Activated naive CD4-positive, alpha-beta T cell treated with anti-CD3 and anti-CD28 coated beads, Interleukin-2, amount 50 U/mL, for 72 hours (primary cell): ENCODE measurements at regions not wholly inside any gene's neighbourhood (a gene's known extent, or its start where the extent isn't known, plus 50 kb on each side); places are given as distances from the start of the nearest gene placed in this dataset.
A peak's percentile ranks its signal among the peaks of the same experiment; 100 is the strongest.

Experiments
- ATAC-seq, 2 donors: fragments of 150-1000 bp; cut with Tn5 transposase; 2 replicates each; pipeline ENCODE4 v1.10.0; 2021; ENCODE audit warnings: mild to moderate bottlenecking in 2 of 2, moderate library complexity in 2 of 2
- DNase-seq, 2 donors: peaks; one replicate each; pipeline ENCODE4 v3.0.0; 2021 to 2022; ENCODE audit warnings: low spot score in 2 of 2
- H3K27ac Mint-ChIP-seq, 2 donors: one replicate each; pipeline ENCODE4 v1.8.0; 2022; ENCODE audit warnings: mild to moderate bottlenecking in 2 of 2, mixed read lengths in 2 of 2
- H3K36me3 Mint-ChIP-seq, 2 donors: one replicate each; pipeline ENCODE4 v1.8.0; 2022; ENCODE audit warnings: mixed read lengths in 2 of 2
- H3K9me3 Mint-ChIP-seq, 2 donors: one replicate each; pipeline ENCODE4 v1.8.0; 2022; ENCODE audit warnings: mixed read lengths in 2 of 2

DNA sequence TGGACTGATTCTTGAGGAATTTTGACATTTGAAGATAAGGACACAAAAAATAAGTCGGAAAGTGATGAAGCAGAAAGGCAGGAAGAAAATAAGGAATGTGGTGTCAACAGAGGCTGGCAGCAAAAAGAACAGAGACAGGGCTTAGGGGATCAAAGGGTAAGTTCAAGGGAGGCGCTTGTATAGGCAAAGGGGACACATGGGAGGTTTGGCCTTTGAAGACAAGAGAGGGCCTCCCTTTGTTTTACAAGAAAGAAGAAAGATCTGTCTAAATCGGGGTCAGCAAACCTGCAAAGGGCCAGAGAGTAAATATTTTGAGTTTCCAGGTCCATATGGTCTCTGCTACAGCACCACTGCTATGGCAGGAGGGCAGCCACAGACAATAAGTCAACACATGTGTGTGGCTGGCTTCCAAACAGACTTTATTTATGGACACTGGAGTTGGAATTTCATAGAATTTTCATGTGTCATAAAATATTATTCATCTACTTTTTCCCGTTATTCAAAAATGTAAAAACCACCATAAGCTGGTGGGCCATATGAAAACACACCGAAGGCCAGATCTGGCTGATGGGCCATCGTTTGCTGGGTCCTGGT is 112.0 kb upstream of the FBXL7 start:
- no peak for ATAC-seq
- peaks cover 11 to 17% of the 10 kb centered on the region in 2 donors for H3K9me3 Mint-ChIP-seq

DNA sequence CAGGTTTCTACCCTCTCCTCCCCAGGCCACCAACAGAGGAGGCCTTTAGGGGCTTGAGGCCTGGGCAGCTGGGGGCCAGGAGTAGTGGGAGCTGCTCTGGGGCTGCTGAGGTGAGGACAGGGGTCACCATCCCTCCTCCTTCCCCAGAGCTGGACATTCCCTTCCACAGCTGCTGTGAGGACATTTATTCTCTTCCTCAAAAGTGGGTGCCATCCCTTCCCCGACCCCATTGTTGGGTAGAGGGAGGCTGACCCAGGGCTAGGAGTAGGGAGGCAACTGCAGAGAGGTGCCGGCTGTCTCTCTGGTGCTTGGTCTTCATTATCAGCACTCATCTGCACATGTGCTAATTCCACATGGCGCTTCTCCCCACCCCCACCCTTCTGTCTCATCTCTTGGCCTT is 113.9 kb upstream of the FBXL7 start:
- ATAC-seq (no peak), DNase-seq (no peak)
- H3K27ac Mint-ChIP-seq: no peak overlapping the region
- peaks cover 11 to 17% of the 10 kb centered on the region in 2 donors for H3K9me3 Mint-ChIP-seq
- H3K36me3 Mint-ChIP-seq: no peaks in the 10 kb centered on the region

More for the DNA sequence above, 112.0 kb upstream of the FBXL7 start:
- Mint-ChIP-seq H3K27ac (no peak overlapping the region), H3K36me3 (no peaks in the 10 kb centered on the region)
- DNase-seq: no peak

DNA sequence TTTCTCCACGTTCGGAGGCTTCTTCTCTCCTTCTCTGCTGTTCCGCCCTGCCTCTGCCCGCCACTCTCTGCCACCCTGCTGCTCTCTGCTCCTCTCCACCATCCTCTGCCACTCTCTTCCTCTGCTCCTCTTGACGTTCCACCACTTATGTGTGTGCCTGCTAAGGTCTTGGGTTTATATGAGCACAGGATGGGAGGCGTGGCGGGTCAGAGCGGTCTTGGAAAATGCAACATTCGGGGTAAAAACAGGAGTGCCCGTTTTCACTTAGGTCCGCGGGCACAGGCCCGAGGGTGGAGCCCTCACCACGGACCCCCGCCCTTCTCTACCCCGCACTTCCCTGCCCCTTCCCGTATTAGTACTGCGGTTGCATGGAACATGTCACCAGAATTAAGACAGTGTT is 114.4 kb upstream of the FBXL7 start:
- no peak for DNase-seq
- Mint-ChIP-seq H3K27ac (no peak overlapping the region), H3K9me3 (peaks cover 11 to 17% of the 10 kb centered on the region in 2 donors), H3K36me3 (no peaks in the 10 kb centered on the region)
- no peak for ATAC-seq

DNA sequence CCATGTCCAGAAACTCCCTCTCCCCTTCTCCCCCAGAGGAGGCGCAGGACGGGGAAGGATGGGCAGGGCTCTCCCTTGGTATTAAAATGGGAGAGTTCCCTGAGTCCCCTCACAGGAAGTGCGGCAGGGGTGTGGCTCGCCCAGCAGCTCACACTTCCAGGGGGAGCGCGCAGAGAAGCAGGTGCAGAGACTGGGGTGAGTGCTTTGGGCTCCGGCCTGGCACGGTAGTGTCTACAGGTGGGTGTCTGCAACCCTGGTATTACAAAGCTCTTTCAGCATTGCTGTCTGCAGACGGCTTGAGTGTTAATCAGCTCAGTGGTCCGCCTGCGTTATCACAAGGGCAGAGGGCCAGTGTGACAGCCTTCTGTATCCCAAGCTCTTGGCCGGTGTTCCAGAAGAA is 114.9 kb upstream of the FBXL7 start:
- Mint-ChIP-seq H3K27ac (no peak overlapping the region), H3K9me3 (peaks cover 11 to 22% of the 10 kb centered on the region in 2 donors), H3K36me3 (no peaks in the 10 kb centered on the region)
- ATAC-seq: no peak
- no peak for DNase-seq

DNA sequence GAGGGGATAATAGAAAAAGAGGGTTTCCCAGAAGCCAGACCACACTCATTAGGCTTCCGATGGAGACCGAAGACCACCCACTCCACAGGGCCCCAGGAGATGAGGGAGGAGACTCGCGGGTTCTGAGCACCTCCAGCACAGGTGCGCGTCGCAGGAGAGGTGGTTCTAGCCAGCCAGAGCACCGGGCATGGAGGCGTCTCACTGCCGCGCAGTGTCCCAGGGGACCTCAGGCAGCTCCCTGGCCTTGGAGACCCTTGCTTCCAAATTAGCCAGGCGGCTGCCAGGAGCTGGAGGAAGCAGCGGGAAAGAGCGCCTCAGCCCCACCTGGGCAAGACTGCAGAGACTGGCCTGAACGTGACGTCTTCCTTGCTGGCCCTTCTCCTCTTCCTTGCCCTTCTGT is 115.4 kb upstream of the FBXL7 start:
- ATAC-seq (no peak), DNase-seq (no peak)
- peaks cover 11 to 24% of the 10 kb centered on the region in 2 donors for H3K9me3 Mint-ChIP-seq
- no peaks in the 10 kb centered on the region for H3K36me3 Mint-ChIP-seq
- no peak overlapping the region for H3K27ac Mint-ChIP-seq

DNA sequence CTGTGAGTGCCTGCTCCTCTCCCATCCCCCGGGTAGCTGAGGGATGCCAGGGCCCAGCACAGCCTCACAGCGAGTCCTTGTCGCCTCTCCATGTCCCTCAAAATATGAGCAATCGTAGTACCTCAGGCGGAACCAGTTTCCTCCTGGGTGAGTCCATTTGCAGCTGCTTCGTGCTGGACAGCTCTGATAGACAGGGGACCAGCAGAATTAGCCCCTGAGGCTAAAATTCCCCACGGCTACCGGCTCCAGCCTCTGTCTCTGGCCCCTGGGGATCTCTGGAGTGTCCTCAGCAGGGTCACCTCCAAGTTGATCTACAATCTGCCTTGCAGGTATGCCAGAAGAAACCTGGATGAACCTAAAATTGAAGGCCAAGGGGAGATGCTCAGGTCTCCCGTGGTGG is 115.8 kb upstream of the FBXL7 start:
- no peak for DNase-seq
- no peak for ATAC-seq

DNA sequence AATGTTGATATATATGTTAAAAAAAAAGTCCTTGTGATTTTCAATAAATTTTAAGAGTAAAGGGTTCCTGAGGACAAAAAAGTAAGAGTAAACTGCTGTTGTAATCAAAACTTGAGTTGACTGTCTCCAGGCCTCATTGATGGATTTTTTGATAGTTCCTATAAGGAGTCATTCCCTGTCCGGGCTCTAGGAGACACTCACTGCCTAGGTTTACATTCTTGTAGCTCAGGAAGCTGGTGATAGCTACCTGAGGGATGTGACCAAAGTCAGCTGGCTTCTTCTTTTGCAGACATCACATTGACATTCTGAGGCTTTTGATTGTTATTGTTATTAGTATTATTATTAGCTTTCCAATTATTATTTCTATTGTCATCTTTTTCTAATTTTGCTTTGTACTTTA is 116.5 kb upstream of the FBXL7 start:
- Mint-ChIP-seq H3K27ac (no peak overlapping the region), H3K9me3 (peaks cover 17 to 24% of the 10 kb centered on the region in 2 donors), H3K36me3 (no peaks in the 10 kb centered on the region)
- ATAC-seq: no peak
- DNase-seq: no peak

More for the DNA sequence above, 115.8 kb upstream of the FBXL7 start:
- Mint-ChIP-seq H3K36me3 (no peaks in the 10 kb centered on the region), H3K9me3 (peaks cover 13 to 24% of the 10 kb centered on the region in 2 donors), H3K27ac (no peak overlapping the region)

DNA sequence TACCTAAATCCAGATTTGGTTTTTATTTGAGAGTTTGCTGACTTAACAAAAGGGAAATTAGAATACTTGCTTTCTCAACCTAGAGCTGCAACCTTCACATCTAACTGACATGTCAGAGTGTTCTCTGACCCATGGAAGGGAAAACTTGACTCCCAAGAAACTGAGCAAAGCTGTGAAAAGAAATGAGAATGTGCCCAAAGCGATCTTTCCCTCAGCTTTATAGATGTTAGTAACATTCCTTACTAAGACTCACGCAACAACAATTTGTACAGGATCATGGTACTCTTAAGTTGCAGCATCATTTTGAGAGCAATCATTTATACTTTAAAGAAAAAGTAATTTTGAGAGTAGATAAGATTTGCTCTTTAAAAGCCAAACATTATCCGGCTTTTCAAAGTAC is 117.0 kb upstream of the FBXL7 start:
- no peak for ATAC-seq
- Mint-ChIP-seq H3K27ac (no peak overlapping the region), H3K9me3 (peaks cover 21 to 24% of the 10 kb centered on the region in 2 donors)

DNA sequence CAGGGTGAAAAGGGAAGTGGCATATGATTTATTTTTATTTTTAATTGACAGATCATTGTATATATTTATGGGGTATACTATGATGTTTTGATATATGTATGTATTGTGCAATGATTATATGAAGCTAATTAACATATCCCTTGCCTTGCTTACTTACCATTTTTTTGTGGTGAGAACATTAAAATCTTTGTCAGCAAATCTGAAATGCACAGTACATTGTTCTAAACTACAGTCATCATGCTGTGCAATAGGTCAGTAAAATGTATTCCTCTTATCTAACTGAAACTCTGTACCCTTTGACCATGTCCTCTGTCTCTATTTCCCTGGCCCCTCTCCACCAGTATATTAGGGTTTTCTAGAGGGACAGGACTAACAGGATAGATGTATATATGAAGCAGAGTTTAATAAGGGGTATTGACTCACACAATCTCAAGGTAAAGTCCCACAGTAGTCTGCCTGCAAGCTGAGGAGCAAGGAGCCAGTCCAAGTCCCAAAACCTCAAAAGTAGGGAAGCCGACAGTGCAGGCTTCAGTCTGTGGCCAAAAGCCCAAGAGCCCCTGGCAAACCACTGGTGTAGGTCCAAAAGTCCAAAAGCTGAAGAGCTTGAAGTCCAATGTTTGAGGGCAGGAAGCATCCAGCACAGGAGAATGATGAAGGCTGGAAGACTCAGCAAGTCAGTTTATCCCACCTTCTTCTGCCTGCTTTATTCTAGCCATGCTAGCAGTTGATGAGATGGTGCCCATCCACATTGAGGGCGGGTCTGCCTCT is 122.2 kb upstream of the FBXL7 start:
- DNase-seq (no peak), ATAC-seq (no peak)
- Mint-ChIP-seq H3K9me3 (peaks cover 10 to 12% of the 10 kb centered on the region in 2 donors), H3K27ac (no peak overlapping the region), H3K36me3 (no peaks in the 10 kb centered on the region)

More for the DNA sequence above, 117.0 kb upstream of the FBXL7 start:
- no peak for DNase-seq
- H3K36me3 Mint-ChIP-seq: no peaks in the 10 kb centered on the region

DNA sequence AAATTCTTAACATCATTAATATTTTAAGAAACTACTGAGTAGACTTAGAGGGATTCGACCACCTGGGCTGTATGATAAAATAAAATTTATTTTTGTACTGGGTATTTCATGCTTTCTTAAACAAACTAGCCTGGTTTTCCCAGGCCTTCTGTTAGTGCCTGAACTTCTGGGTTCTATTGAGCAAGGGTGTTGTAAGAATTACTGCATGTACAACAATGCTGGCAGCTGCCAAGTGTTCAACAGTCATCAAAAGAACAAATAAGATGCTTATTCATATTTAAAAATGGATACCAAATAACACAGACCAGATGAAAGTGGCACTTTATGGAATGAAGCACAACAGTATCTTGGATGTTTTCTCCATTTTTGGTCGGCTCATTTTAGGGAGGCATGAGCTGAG is 123.2 kb upstream of the FBXL7 start:
- ATAC-seq: no peak

DNA sequence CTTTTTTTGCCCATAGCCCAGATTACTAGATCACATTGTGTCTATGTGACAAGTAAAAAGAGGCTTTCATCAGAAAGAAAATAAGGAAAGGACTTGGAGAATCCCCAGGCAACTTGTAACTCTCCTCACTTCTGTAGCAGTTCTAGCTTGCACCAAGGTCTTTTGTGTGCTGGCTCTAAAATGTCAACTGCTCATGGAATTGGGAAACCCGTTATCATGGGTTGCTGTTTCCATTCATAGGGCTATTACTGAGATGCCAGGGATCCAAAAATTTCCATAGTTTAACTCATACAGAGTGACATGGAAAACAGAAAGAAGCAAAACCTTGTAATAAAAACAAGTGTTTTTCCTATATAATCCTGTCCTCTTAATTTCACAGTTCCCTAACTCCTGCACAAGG is 123.9 kb upstream of the FBXL7 start:
- Mint-ChIP-seq H3K27ac (no peak overlapping the region), H3K9me3 (peaks cover 10 to 16% of the 10 kb centered on the region in 2 donors), H3K36me3 (no peaks in the 10 kb centered on the region)
- no peak for DNase-seq
- ATAC-seq: no peak

More for the DNA sequence above, 123.2 kb upstream of the FBXL7 start:
- no peak overlapping the region for H3K27ac Mint-ChIP-seq
- peaks cover 10 to 12% of the 10 kb centered on the region in 2 donors for H3K9me3 Mint-ChIP-seq
- no peaks in the 10 kb centered on the region for H3K36me3 Mint-ChIP-seq
- no peak for DNase-seq

DNA sequence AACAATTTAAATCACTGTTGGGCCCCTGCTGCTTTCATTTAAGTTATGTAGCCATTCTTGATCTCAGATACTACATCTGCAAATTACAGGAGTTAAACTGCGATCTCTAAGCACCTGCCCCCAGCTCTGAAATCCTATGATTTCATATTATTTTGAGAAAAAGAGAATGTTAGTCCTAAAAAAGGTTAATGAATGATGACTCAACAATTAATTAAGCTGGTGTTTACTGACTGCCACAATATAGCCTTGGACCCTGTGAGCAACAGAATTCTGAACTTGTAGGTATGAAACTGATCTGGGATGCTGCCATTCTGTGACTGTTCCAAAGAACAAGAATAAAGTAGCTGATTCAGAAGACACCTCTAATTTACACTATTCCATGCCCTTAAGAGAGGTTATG is 124.4 kb upstream of the FBXL7 start:
- Mint-ChIP-seq H3K36me3 (no peaks in the 10 kb centered on the region), H3K9me3 (peaks cover 10 to 16% of the 10 kb centered on the region in 2 donors)
- ATAC-seq: no peak

DNA sequence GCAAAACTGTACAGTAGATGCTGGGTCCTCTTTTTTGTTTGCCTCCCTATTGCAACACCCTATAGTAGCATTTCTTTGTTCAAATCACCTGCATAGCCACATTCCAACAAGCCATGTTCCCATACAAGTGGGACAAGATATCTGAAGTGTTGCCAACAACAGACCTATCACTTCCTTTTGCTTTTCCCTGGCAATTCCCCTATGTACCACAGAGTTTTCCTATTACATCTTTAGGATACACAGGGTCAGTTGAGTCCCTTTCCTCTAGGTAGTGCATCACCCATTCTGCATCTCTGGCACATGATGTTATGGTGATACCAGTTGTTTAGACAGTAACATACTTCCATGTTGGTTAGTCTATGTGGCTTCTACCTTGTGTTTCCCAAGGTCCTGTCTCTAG is 125.1 kb upstream of the FBXL7 start:
- no peak for ATAC-seq
- DNase-seq: no peak
- no peaks in the 10 kb centered on the region for H3K36me3 Mint-ChIP-seq
- H3K27ac Mint-ChIP-seq: no peak overlapping the region
- peaks cover 10% of the 10 kb centered on the region in 2 donors for H3K9me3 Mint-ChIP-seq

More for the DNA sequence above, 124.4 kb upstream of the FBXL7 start:
- no peak for DNase-seq
- no peak overlapping the region for H3K27ac Mint-ChIP-seq

DNA sequence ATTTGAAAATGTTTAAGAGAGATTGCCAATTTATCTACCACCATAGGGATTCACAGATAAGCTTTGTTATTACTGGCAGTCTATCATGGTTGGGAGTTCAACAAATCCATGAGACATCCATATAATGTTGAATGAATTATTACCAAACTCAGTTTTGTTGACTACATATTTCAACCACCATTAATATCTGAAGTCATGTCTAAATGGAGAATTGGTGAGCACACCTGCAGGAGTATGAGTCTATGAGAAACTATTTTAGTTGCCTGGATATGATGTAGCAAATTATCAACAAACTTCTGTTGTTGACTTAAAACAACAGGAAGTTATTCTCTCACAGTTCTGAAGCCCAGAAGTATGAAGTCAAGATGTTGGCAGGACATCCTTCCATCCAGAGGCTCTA is 126.8 kb upstream of the FBXL7 start:
- ATAC-seq: no peak
- H3K36me3 Mint-ChIP-seq: no peaks in the 10 kb centered on the region

DNA sequence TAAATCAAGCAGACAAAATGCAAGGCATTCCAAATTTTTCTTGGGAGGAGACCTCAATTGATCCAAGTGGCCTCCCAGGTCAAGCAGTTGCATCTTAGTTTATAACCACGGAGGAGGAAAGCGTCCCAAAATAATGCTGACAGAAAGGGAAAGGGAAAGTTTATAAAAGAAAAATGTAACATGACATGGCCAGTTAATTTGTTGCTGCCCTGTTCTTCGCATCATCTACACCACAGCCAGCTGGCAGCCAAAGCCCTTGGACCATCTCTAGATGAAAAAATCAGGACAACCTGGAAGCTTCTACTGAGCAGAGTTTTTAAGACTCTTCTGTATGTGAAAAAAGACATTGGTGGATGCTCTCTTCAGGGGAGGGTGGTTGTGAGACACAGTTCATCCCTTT is 128.8 kb upstream of the FBXL7 start:
- ATAC-seq (no peak), DNase-seq (no peak)
- no peak overlapping the region for H3K27ac Mint-ChIP-seq
- H3K9me3 Mint-ChIP-seq: peaks cover 11 to 18% of the 10 kb centered on the region in 2 donors
- no peaks in the 10 kb centered on the region for H3K36me3 Mint-ChIP-seq

More for the DNA sequence above, 126.8 kb upstream of the FBXL7 start:
- H3K27ac Mint-ChIP-seq: no peak overlapping the region
- H3K9me3 Mint-ChIP-seq: peaks cover under 1 to 10% of the 10 kb centered on the region in 2 donors
- no peak for DNase-seq

DNA sequence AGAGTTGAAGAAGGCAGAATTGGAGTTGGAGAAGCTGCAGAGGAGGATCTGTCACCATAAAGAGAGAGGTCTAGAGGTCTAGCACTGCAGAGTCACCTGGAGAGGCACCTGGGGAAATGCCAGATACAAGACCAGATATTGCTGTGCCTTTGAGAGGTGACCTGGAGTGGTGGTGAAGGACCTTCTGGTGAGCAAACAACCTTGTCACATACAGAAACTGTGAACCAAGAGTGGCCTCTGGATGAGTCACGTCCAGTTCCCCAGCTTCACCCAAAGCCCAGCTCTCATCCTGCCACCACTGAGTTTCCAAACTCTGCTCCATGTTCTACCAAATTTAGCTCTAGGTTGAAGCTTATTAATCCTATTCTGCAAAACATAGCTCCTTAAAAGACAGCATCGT is 131.1 kb upstream of the FBXL7 start:
- H3K9me3 Mint-ChIP-seq: peaks cover 11 to 13% of the 10 kb centered on the region in 2 donors
- ATAC-seq (no peak), DNase-seq (no peak)
- H3K36me3 Mint-ChIP-seq: no peaks in the 10 kb centered on the region
- no peak overlapping the region for H3K27ac Mint-ChIP-seq

DNA sequence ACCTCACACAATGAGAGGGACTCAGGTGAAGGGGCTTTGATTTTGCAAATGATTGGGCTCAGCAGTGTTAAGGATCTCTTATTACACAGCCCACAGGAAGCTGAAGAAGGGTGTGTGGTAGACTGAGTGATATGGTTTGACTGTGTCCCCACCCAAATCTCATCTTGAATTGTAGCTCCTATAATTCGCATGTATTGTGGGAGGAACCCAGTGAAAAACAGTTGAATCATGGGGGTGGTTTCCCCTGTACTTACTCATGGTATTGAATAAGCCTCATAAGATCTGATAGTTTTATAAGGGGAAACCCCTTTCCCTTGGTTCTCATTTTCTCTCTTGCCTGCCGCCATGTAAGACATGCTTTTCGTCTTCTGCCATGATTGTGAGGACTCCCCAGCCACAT is 132.5 kb upstream of the FBXL7 start:
- H3K9me3 Mint-ChIP-seq: peaks cover 13% of the 10 kb centered on the region in 2 donors
- H3K36me3 Mint-ChIP-seq: no peaks in the 10 kb centered on the region
- ATAC-seq (peak in 1 of 2 donors; percentile 16), DNase-seq (no peak)
- no peak overlapping the region for H3K27ac Mint-ChIP-seq
